ENCODE measurements at regions not wholly inside any gene's neighbourhood (a gene's known extent, or its start where the extent isn't known, plus 50 kb on each side); places are given as distances from the start of the nearest gene placed in this dataset.
"Not testable (repeated sequence)": the region's sequence is repeated elsewhere in the genome, so short reads cannot be mapped to it uniquely, and the experiment has no call there.

- Histone ChIP-seq H3K4me3 (ENCODE audit: low read length in 2 of 2) (no peak overlapping the region), H3K9ac (ENCODE audit: low read depth in 1 of 2, low read length in 2 of 2) (no peak overlapping the region), H3K27me3 (ENCODE audit: control insufficient read depth in 2 of 2, insufficient read depth in 2 of 2, low read length in 2 of 2) (no peaks in the 10 kb centered on the region), H3K36me3 (ENCODE audit: control insufficient read depth in 2 of 2, insufficient read depth in 2 of 2, low read length in 2 of 2) (no peaks in the 10 kb centered on the region), H3K9me3 (ENCODE audit: control insufficient read depth in 2 of 2, low read length in 2 of 2) (no peaks in the 10 kb centered on the region), H3K27ac (ENCODE audit: low read depth in 2 of 2, low read length in 2 of 2) (no peak overlapping the region), H3K4me1 (ENCODE audit: control insufficient read depth in 2 of 2, insufficient read depth in 2 of 2, low read length in 2 of 2) (no peaks in the 10 kb centered on the region)
These were observed 478.2 kb upstream of the DPH6 start for GRCh38 chr15:36024031-36024688.

DNA sequence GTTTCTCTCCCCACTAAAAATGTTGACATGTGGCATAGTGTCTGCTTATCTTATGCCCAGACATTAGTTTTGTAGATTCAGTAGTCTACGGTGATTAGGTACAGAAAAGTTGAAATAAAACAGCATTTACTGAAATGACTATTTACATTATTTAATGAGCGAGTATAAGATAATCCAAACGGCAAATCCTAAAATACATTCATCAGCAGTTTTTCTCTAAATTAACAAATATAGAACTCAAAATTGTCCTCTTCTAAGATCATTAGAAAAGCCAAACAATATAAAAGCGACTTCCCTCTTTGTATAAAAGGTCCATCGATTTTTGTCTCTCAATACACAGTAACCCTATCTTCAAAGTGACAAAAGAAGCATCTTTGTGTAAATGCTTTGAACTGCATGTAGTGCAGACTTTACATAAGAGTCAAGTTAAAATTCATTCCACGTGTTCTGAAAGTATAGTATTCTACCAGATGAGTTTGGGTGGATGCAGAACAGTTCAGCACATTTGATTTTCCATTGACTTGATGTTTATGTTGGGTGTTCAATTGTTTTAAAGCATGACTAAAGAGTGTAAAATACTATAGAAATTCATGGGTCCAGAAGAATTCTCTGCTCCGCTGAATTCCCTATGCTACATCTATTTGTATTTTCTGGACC is 480.8 kb upstream of the DPH6 start:
- H3K9ac ChIP-seq (ENCODE audit: low read depth in 1 of 2, low read length in 2 of 2): no peak overlapping the region
- H3K9me3 ChIP-seq (ENCODE audit: control insufficient read depth in 2 of 2, low read length in 2 of 2): no peaks in the 10 kb centered on the region
- H3K4me1 ChIP-seq (ENCODE audit: control insufficient read depth in 2 of 2, insufficient read depth in 2 of 2, low read length in 2 of 2): no peaks in the 10 kb centered on the region
- H3K27me3 ChIP-seq (ENCODE audit: control insufficient read depth in 2 of 2, insufficient read depth in 2 of 2, low read length in 2 of 2): no peaks in the 10 kb centered on the region
- H3K36me3 ChIP-seq (ENCODE audit: control insufficient read depth in 2 of 2, insufficient read depth in 2 of 2, low read length in 2 of 2): no peaks in the 10 kb centered on the region
- no peak overlapping the region for H3K4me3 ChIP-seq (ENCODE audit: low read length in 2 of 2)
- H3K27ac ChIP-seq (ENCODE audit: low read depth in 2 of 2, low read length in 2 of 2): no peak overlapping the region

- Histone ChIP-seq H3K27ac (ENCODE audit: low read depth in 2 of 2, low read length in 2 of 2) (no peak overlapping the region), H3K9ac (ENCODE audit: low read depth in 1 of 2, low read length in 2 of 2) (no peak overlapping the region), H3K27me3 (ENCODE audit: control insufficient read depth in 2 of 2, insufficient read depth in 2 of 2, low read length in 2 of 2) (no peaks in the 10 kb centered on the region), H3K9me3 (ENCODE audit: control insufficient read depth in 2 of 2, low read length in 2 of 2) (no peaks in the 10 kb centered on the region), H3K36me3 (ENCODE audit: control insufficient read depth in 2 of 2, insufficient read depth in 2 of 2, low read length in 2 of 2) (no peaks in the 10 kb centered on the region), H3K4me1 (ENCODE audit: control insufficient read depth in 2 of 2, insufficient read depth in 2 of 2, low read length in 2 of 2) (no peaks in the 10 kb centered on the region), H3K4me3 (ENCODE audit: low read length in 2 of 2) (no peak overlapping the region)
These were observed 483.7 kb upstream of the DPH6 start for GRCh38 chr15:36029606-36030210.

GRCh38 chr15:36039996-36040572 is 494.1 kb upstream of the DPH6 start:
- Histone ChIP-seq H3K4me1 (ENCODE audit: control insufficient read depth in 2 of 2, insufficient read depth in 2 of 2, low read length in 2 of 2) (no peaks in the 10 kb centered on the region), H3K36me3 (ENCODE audit: control insufficient read depth in 2 of 2, insufficient read depth in 2 of 2, low read length in 2 of 2) (no peaks in the 10 kb centered on the region), H3K27me3 (ENCODE audit: control insufficient read depth in 2 of 2, insufficient read depth in 2 of 2, low read length in 2 of 2) (no peaks in the 10 kb centered on the region), H3K9me3 (ENCODE audit: control insufficient read depth in 2 of 2, low read length in 2 of 2) (no peaks in the 10 kb centered on the region), H3K4me3 (ENCODE audit: low read length in 2 of 2) (no peak overlapping the region), H3K9ac (ENCODE audit: low read depth in 1 of 2, low read length in 2 of 2) (no peak overlapping the region), H3K27ac (ENCODE audit: low read depth in 2 of 2, low read length in 2 of 2) (no peak overlapping the region)

- H3K9me3 ChIP-seq (ENCODE audit: control insufficient read depth in 2 of 2, low read length in 2 of 2); H3K27me3 ChIP-seq (ENCODE audit: control insufficient read depth in 2 of 2, insufficient read depth in 2 of 2, low read length in 2 of 2); H3K4me1 ChIP-seq (ENCODE audit: control insufficient read depth in 2 of 2, insufficient read depth in 2 of 2, low read length in 2 of 2); H3K4me3 ChIP-seq (ENCODE audit: low read length in 2 of 2); H3K9ac ChIP-seq (ENCODE audit: low read depth in 1 of 2, low read length in 2 of 2); H3K36me3 ChIP-seq (ENCODE audit: control insufficient read depth in 2 of 2, insufficient read depth in 2 of 2, low read length in 2 of 2); H3K27ac ChIP-seq (ENCODE audit: low read depth in 2 of 2, low read length in 2 of 2): not testable (repeated sequence)
These were observed 501.2 kb upstream of the DPH6 start for GRCh38 chr15:36047018-36047716.

DNA sequence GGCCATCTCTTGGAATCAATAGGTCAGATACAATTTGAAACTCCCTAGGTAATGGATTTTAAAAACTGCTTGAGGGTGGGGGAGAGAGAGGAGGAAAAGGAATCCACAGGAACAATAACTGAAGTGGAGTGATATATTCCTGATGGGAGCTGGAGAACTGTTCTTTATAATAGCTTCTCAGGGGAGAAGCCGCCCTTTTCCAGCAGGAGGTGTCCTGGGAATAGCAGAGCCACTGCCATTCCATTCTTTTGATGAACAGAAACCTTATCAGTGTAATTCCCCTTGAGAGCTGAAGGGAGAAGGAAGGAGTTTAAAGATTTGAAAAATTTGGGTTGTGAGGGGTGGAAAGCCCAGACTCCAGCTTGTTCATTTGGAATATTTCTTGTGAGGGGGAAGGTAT is 504.9 kb upstream of the DPH6 start:
- no peaks in the 10 kb centered on the region for H3K9me3 ChIP-seq (ENCODE audit: control insufficient read depth in 2 of 2, low read length in 2 of 2)

GRCh38 chr15:36052641-36053040 is 506.7 kb upstream of the DPH6 start:
- not testable (repeated sequence) for H3K9me3 ChIP-seq (ENCODE audit: control insufficient read depth in 2 of 2, low read length in 2 of 2)

More for the DNA sequence above, 504.9 kb upstream of the DPH6 start:
- Histone ChIP-seq H3K36me3 (ENCODE audit: control insufficient read depth in 2 of 2, insufficient read depth in 2 of 2, low read length in 2 of 2) (no peaks in the 10 kb centered on the region), H3K27me3 (ENCODE audit: control insufficient read depth in 2 of 2, insufficient read depth in 2 of 2, low read length in 2 of 2) (no peaks in the 10 kb centered on the region), H3K4me3 (ENCODE audit: low read length in 2 of 2) (no peak overlapping the region), H3K9ac (ENCODE audit: low read depth in 1 of 2, low read length in 2 of 2) (no peak overlapping the region), H3K4me1 (ENCODE audit: control insufficient read depth in 2 of 2, insufficient read depth in 2 of 2, low read length in 2 of 2) (no peaks in the 10 kb centered on the region), H3K27ac (ENCODE audit: low read depth in 2 of 2, low read length in 2 of 2) (no peak overlapping the region)

GRCh38 chr15:36053746-36054145 is 507.8 kb upstream of the DPH6 start:
- Histone ChIP-seq H3K27me3 (ENCODE audit: control insufficient read depth in 2 of 2, insufficient read depth in 2 of 2, low read length in 2 of 2) (no peaks in the 10 kb centered on the region), H3K27ac (ENCODE audit: low read depth in 2 of 2, low read length in 2 of 2) (no peak overlapping the region), H3K9me3 (ENCODE audit: control insufficient read depth in 2 of 2, low read length in 2 of 2) (no peaks in the 10 kb centered on the region), H3K36me3 (ENCODE audit: control insufficient read depth in 2 of 2, insufficient read depth in 2 of 2, low read length in 2 of 2) (no peaks in the 10 kb centered on the region), H3K4me3 (ENCODE audit: low read length in 2 of 2) (no peak overlapping the region), H3K4me1 (ENCODE audit: control insufficient read depth in 2 of 2, insufficient read depth in 2 of 2, low read length in 2 of 2) (no peaks in the 10 kb centered on the region), H3K9ac (ENCODE audit: low read depth in 1 of 2, low read length in 2 of 2) (no peak overlapping the region)

More at GRCh38 chr15:36052641-36053040, 506.7 kb upstream of the DPH6 start:
- H3K4me1 ChIP-seq (ENCODE audit: control insufficient read depth in 2 of 2, insufficient read depth in 2 of 2, low read length in 2 of 2); H3K27me3 ChIP-seq (ENCODE audit: control insufficient read depth in 2 of 2, insufficient read depth in 2 of 2, low read length in 2 of 2); H3K27ac ChIP-seq (ENCODE audit: low read depth in 2 of 2, low read length in 2 of 2); H3K36me3 ChIP-seq (ENCODE audit: control insufficient read depth in 2 of 2, insufficient read depth in 2 of 2, low read length in 2 of 2); H3K4me3 ChIP-seq (ENCODE audit: low read length in 2 of 2); H3K9ac ChIP-seq (ENCODE audit: low read depth in 1 of 2, low read length in 2 of 2): not testable (repeated sequence)

GRCh38 chr15:36059596-36059995 is 513.6 kb upstream of the DPH6 start:
- Histone ChIP-seq H3K4me3 (ENCODE audit: low read length in 2 of 2) (no peak overlapping the region), H3K4me1 (ENCODE audit: control insufficient read depth in 2 of 2, insufficient read depth in 2 of 2, low read length in 2 of 2) (no peaks in the 10 kb centered on the region), H3K27ac (ENCODE audit: low read depth in 2 of 2, low read length in 2 of 2) (no peak overlapping the region), H3K27me3 (ENCODE audit: control insufficient read depth in 2 of 2, insufficient read depth in 2 of 2, low read length in 2 of 2) (no peaks in the 10 kb centered on the region), H3K9ac (ENCODE audit: low read depth in 1 of 2, low read length in 2 of 2) (no peak overlapping the region), H3K36me3 (ENCODE audit: control insufficient read depth in 2 of 2, insufficient read depth in 2 of 2, low read length in 2 of 2) (no peaks in the 10 kb centered on the region), H3K9me3 (ENCODE audit: control insufficient read depth in 2 of 2, low read length in 2 of 2) (no peaks in the 10 kb centered on the region)

GRCh38 chr15:36062357-36062756 is 516.4 kb upstream of the DPH6 start:
- Histone ChIP-seq H3K4me1 (ENCODE audit: control insufficient read depth in 2 of 2, insufficient read depth in 2 of 2, low read length in 2 of 2) (no peaks in the 10 kb centered on the region), H3K27ac (ENCODE audit: low read depth in 2 of 2, low read length in 2 of 2) (no peak overlapping the region), H3K9me3 (ENCODE audit: control insufficient read depth in 2 of 2, low read length in 2 of 2) (no peaks in the 10 kb centered on the region), H3K27me3 (ENCODE audit: control insufficient read depth in 2 of 2, insufficient read depth in 2 of 2, low read length in 2 of 2) (no peaks in the 10 kb centered on the region), H3K36me3 (ENCODE audit: control insufficient read depth in 2 of 2, insufficient read depth in 2 of 2, low read length in 2 of 2) (no peaks in the 10 kb centered on the region), H3K9ac (ENCODE audit: low read depth in 1 of 2, low read length in 2 of 2) (no peak overlapping the region), H3K4me3 (ENCODE audit: low read length in 2 of 2) (no peak overlapping the region)
